ENCODE measurements at regions not wholly inside any gene's neighbourhood (a gene's known extent, or its start where the extent isn't known, plus 50 kb on each side); places are given as distances from the start of the nearest gene placed in this dataset.
"Not testable (repeated sequence)": the region's sequence is repeated elsewhere in the genome, so short reads cannot be mapped to it uniquely, and the experiment has no call there.

GRCh38 chr6:144683216-144684070 is 398.3 kb downstream of the UTRN start:
- DNase-seq (ENCODE audit: low spot score): no peak

GRCh38 chr6:144688713-144689112 is 403.6 kb downstream of the UTRN start:
- no peak for DNase-seq (ENCODE audit: low spot score)

GRCh38 chr6:144689503-144690040 is 404.4 kb downstream of the UTRN start:
- no peak for DNase-seq (ENCODE audit: low spot score)

DNA sequence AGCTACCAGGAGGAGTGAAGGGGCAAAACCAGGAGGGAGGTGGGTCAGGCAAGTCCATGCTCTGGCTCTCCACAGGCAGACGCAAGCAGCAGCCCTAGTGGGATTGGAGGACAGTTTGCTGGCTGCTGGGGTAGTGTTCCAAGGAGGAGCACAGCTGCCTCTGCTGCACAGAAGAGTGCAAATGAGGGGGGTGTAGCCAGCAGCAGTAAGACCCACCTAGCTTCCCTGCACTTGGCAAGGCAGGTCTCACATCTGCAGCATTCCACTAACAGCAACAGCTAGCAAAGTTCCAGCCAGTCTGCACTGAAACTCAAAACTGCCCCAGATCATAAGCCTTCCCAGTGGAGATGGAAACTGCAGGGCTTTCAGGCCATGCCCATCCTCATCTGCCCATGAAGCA is 405.0 kb downstream of the UTRN start:
- no peak for DNase-seq (ENCODE audit: low spot score)

GRCh38 chr6:144690666-144691065 is 405.5 kb downstream of the UTRN start:
- no peak for DNase-seq (ENCODE audit: low spot score)

DNA sequence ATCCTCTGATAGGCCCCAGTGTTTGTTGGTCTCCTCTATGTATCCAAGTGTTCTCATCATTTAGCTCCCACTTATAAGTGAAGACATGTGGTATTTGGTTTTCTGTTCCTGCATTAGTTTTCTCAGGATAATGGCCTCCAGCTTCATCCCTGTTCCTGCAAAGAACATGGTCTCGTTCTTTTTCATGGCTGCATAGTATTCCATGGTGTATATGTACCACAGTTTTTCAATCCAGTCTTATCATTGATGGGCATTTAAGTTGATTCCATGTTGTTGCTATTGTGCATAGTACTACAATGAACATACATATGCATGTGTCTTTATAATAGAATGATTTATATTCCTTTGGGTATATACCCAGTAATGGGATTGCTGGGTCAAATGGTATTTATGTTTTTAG is 406.9 kb downstream of the UTRN start:
- not testable (repeated sequence) for DNase-seq (ENCODE audit: low spot score)

DNA sequence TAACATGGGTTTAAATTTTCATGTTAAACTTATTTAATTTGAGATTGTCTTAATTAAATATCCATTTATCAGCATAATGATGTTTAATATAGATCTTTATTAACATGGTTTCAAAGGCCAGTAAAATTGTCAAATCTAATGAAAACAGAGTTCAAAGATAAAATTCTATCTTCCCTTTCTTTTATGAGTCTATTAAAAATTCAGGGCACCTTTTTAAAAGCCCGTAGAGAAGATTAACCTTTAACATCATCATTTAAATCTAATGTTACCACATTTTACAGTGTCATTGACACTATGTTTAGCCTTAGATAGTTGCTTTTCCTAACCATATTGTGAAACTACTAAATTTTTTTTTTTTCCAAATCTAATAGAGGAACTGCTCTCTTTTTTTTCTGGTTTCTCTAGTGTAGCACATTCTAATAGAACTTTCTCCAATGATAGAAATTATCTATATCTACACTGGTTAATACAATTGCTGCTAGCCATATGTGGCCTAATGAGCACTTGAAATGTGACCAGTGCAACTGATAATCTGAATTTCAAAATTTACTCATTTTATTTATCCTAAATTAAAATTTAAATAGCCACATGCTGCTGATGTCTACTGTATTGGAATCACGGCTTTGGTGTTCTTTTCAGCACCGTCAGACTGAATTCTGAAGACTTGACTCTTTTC is 410.9 kb downstream of the UTRN start:
- DNase-seq (ENCODE audit: low spot score): no peak

- DNase-seq (ENCODE audit: low spot score): no peak
Observed at GRCh38 chr6:144696610-144697368, 411.7 kb downstream of the UTRN start.

- no peak for DNase-seq (ENCODE audit: low spot score)
Observed at GRCh38 chr6:144697369-144697760, 412.2 kb downstream of the UTRN start.

- DNase-seq (ENCODE audit: low spot score): no peak
Observed at GRCh38 chr6:144697801-144698200, 412.7 kb downstream of the UTRN start.

GRCh38 chr6:144702781-144703180 is 417.6 kb downstream of the UTRN start:
- DNase-seq (ENCODE audit: low spot score): no peak

DNA sequence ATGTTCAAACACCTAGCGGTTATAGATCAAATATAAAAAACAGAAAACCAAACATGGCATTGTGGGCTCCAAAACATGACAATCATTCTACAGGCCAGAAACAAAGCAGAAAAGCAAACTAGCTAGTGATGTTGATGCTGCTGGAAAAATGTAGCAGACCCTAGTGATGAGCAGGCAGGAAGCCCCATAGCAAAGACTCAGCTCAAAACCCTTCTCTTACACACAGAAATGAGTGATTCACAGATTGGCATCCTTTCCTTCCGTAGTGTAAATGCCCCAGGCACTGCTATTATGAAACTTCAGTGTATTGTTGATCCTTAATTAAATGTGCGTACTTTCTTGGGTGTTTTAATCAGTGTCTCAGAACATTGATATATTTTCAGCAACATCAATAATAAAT is 425.1 kb downstream of the UTRN start:
- DNase-seq (ENCODE audit: low spot score): no peak

GRCh38 chr6:144711661-144712060 is 426.5 kb downstream of the UTRN start:
- no peak for DNase-seq (ENCODE audit: low spot score)

GRCh38 chr6:144712541-144712940 is 427.4 kb downstream of the UTRN start:
- DNase-seq (ENCODE audit: low spot score): no peak

DNA sequence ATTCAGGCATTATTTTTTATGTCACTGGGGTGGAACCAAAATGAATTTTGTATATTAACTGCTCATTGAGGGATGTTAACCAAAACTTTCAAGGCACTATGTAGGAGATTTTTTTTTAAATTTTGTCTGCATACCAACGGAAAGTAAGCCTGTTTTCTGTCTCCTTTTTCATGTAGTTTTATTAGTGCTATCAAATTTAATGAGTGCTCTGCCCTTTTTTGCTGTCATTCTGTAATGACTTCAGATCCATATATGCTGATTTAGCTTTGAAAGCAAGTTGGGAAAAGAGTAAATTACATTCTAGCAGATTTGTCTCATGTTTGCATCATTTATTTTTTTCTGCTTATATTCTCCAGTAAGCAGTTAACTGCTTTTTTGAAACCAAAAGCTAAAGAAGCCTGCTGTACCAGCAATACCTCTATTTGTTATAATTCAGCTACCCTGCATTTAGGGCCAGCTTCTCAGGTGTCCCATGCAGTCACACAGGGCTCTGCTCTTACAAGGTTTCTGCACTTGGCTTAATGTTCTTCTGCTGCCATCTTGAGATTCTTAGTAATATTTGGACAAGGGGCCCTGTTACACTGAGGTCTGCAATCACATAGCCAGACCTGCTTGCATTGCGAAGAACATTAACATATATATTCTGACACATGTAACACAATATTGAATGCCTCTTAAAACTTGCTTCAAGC is 429.0 kb downstream of the UTRN start:
- DNase-seq (ENCODE audit: low spot score): no peak

DNA sequence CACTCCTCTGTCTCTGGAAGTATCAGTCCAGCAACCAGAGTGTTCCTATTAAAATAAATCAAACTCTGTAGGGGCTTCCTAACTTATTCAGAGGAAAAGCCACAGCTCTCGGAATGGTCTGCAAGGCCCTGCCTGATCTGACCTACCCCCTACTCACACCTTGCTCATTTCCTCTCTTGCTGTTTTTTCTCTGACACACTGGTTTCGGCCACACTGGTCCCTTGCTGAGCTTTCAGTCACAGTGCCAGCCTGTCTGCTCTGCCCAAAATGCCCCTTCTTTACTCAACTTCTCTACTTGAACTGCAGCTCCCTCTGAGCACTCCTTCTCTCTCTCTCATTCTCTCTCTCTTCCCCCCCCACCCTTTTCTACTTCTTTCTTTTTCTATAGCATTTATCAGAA is 430.2 kb downstream of the UTRN start:
- DNase-seq (ENCODE audit: low spot score): no peak

- DNase-seq (ENCODE audit: low spot score): no peak
Observed at GRCh38 chr6:144718431-144718830, 433.3 kb downstream of the UTRN start.

DNA sequence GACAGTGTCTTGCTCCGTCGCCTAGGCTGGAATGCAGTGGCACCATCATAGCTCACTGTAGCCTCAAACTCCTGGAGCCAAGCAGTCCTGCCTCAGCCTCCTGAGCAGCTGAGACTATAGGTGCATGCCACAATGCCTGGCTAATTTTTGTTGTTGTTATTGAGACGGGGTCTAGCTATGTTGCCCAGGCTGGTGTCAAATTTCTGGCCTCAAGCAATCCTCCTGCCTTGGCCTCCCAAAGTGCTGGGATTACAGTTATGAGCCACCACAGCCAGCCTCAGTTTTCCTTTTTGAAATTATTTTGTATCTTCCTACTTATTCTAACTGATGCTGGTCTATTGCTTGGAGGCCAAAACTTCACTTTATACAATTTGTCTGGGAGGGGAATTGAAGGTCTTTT is 436.1 kb downstream of the UTRN start:
- DNase-seq (ENCODE audit: low spot score): no peak

DNA sequence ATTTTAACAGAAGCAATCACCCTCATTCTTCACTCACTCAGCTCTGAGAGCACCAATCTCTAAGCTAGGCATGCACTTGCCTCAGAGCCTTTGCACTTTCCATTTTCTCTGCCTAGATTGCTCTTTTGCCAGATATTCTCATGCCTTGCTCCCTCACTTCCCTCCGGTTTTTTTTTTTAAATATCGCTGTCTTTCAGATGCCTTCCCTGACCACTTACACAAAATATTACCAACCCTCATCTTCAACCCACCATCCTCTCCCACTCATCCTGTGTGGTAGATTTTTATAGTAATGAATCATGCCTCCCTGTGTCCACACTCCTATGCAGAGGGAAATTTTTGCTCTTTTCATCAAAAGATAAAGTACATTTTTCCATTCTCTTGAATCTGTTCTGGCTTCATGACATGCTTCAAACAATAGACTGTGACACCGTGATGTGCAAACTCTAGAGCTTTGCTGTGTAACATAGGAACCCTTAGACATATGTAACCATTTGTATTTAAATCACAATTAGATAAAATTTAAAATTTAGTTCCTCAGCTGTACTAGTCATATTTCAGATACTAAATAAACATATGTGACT is 437.1 kb downstream of the UTRN start:
- no peak for DNase-seq (ENCODE audit: low spot score)

GRCh38 chr6:144722925-144723324 is 437.8 kb downstream of the UTRN start:
- no peak for DNase-seq (ENCODE audit: low spot score)

DNA sequence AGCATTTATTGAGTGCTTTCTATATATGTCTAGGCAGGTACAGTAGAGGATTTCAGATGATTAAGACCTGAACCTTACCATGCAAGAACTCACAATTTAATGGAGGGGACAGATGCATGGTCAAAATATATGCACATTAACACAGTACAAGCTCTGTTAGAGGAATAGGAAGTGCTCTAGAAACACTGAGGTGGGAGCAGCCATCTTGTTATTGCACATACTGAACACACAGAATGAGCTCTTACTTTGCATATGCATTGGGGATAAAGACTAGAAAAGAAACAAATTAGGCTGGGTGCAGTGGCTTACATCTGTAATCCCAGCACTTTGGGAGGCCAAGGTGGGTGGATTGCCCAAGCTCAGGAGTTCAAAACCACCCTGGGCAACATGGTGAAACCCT is 438.3 kb downstream of the UTRN start:
- no peak for DNase-seq (ENCODE audit: low spot score)

- DNase-seq (ENCODE audit: low spot score): no peak
Observed at GRCh38 chr6:144724818-144725217, 439.7 kb downstream of the UTRN start.

Data from HuH-7 (cell line).